ENCODE measurements at regions not wholly inside any gene's neighbourhood (a gene's known extent, or its start where the extent isn't known, plus 50 kb on each side); places are given as distances from the start of the nearest gene placed in this dataset.

- no peak for DNase-seq
Observed at GRCh38 chr15:91769476-91769875, 84.0 kb upstream of the SLCO3A1 start.

- no peak for DNase-seq
Observed at GRCh38 chr15:91769894-91770293, 83.6 kb upstream of the SLCO3A1 start.

- DNase-seq, result no peak
Observed at GRCh38 chr15:91776104-91776503, 77.4 kb upstream of the SLCO3A1 start.

GRCh38 chr15:91779960-91780359, 73.5 kb upstream of the SLCO3A1 start:
- no peak for DNase-seq

- DNase-seq, result peak; percentile 75 to 77
Observed at GRCh38 chr15:91780387-91780786, 73.1 kb upstream of the SLCO3A1 start.

- DNase-seq, result peak; percentile 13 to 41
Observed at GRCh38 chr15:91782221-91782620, 71.3 kb upstream of the SLCO3A1 start.

GRCh38 chr15:91783008-91783407, 70.5 kb upstream of the SLCO3A1 start:
- DNase-seq, result no peak

GRCh38 chr15:91783451-91783850, 70.1 kb upstream of the SLCO3A1 start:
- no peak for DNase-seq

- no peak for DNase-seq
Observed at GRCh38 chr15:91784973-91785709, 68.4 kb upstream of the SLCO3A1 start.

- DNase-seq, result no peak
Observed at GRCh38 chr15:91787198-91787597, 66.3 kb upstream of the SLCO3A1 start.

GRCh38 chr15:91789136-91789535, 64.4 kb upstream of the SLCO3A1 start:
- DNase-seq, result no peak

GRCh38 chr15:91790836-91791235, 62.7 kb upstream of the SLCO3A1 start:
- DNase-seq, result no peak

GRCh38 chr15:91793771-91794170, 59.7 kb upstream of the SLCO3A1 start:
- DNase-seq, result no peak

GRCh38 chr15:91795235-91795634, 58.3 kb upstream of the SLCO3A1 start:
- DNase-seq, result no peak

- DNase-seq, result no peak
Observed at GRCh38 chr15:91801836-91802534, 51.5 kb upstream of the SLCO3A1 start.

- DNase-seq, result no peak
Observed at GRCh38 chr15:91803260-91803659, 50.2 kb upstream of the SLCO3A1 start.
